ENCODE measurements at regions not wholly inside any gene's neighbourhood (a gene's known extent, or its start where the extent isn't known, plus 50 kb on each side); places are given as distances from the start of the nearest gene placed in this dataset.
A peak's percentile ranks its signal among the peaks of the same experiment; 100 is the strongest.

GRCh38 chr18:42137693-42138375 is 182.8 kb downstream of the PIK3C3 start:
- DNase-seq, result peak; percentile 91

- no peak for DNase-seq
Observed at GRCh38 chr18:42141439-42141838, 186.4 kb downstream of the PIK3C3 start.

- no peak for DNase-seq
Observed at GRCh38 chr18:42155024-42155423, 200.0 kb downstream of the PIK3C3 start.

- DNase-seq, result no peak
Observed at GRCh38 chr18:42156281-42156680, 201.2 kb downstream of the PIK3C3 start.

- DNase-seq, result no peak
Observed at GRCh38 chr18:42157420-42157819, 202.4 kb downstream of the PIK3C3 start.

GRCh38 chr18:42157878-42158277 is 202.8 kb downstream of the PIK3C3 start:
- DNase-seq, result no peak

- no peak for DNase-seq
Observed at GRCh38 chr18:42159146-42159545, 204.1 kb downstream of the PIK3C3 start.

GRCh38 chr18:42163321-42163720 is 208.3 kb downstream of the PIK3C3 start:
- no peak for DNase-seq

- no peak for DNase-seq
Observed at GRCh38 chr18:42164556-42164955, 209.5 kb downstream of the PIK3C3 start.

- no peak for DNase-seq
Observed at GRCh38 chr18:42165922-42166513, 211.0 kb downstream of the PIK3C3 start.

GRCh38 chr18:42168487-42168886 is 213.5 kb downstream of the PIK3C3 start:
- no peak for DNase-seq

- DNase-seq, result no peak
Observed at GRCh38 chr18:42168907-42169306, 213.9 kb downstream of the PIK3C3 start.

GRCh38 chr18:42174909-42175308 is 219.9 kb downstream of the PIK3C3 start:
- no peak for DNase-seq

- no peak for DNase-seq
Observed at GRCh38 chr18:42176599-42176998, 221.6 kb downstream of the PIK3C3 start.

GRCh38 chr18:42177390-42177789 is 222.4 kb downstream of the PIK3C3 start:
- DNase-seq, result no peak

- no peak for DNase-seq
Observed at GRCh38 chr18:42178376-42179080, 223.5 kb downstream of the PIK3C3 start.

- no peak for DNase-seq
Observed at GRCh38 chr18:42179542-42180121, 224.6 kb downstream of the PIK3C3 start.

GRCh38 chr18:42181474-42181873 is 226.4 kb downstream of the PIK3C3 start:
- DNase-seq, result no peak

GRCh38 chr18:42182728-42183700 is 228.0 kb downstream of the PIK3C3 start:
- no peak for DNase-seq

GRCh38 chr18:42183746-42184145 is 228.7 kb downstream of the PIK3C3 start:
- no peak for DNase-seq

- DNase-seq, result no peak
Observed at GRCh38 chr18:42184685-42185477, 229.8 kb downstream of the PIK3C3 start.

- no peak for DNase-seq
Observed at GRCh38 chr18:42185486-42185885, 230.5 kb downstream of the PIK3C3 start.

Measured in NCI-H748 treated with DMSO at 0.1 percent for 48 hours (cell line).